Osteocyte (in vitro differentiated cells): ENCODE measurements at regions not wholly inside any gene's neighbourhood (a gene's known extent, or its start where the extent isn't known, plus 50 kb on each side); places are given as distances from the start of the nearest gene placed in this dataset.

Experiments used
- DNase-seq: peaks from one replicate; pipeline ENCODE4 v3.0.0; 2021; ENCODE audit warnings: mixed read lengths; ENCODE audit not compliant: unreplicated experiment; ENCODE audit errors: extremely low spot score
- H3K27ac Mint-ChIP-seq: one replicate; pipeline ENCODE4 v1.8.0; 2021; ENCODE audit warnings: mild to moderate bottlenecking, mixed read lengths; ENCODE audit not compliant: unreplicated experiment
- H3K27me3 Mint-ChIP-seq: one replicate; pipeline ENCODE4 v1.8.0; 2021; ENCODE audit warnings: mixed read lengths; ENCODE audit not compliant: unreplicated experiment
- H3K36me3 Mint-ChIP-seq: one replicate; pipeline ENCODE4 v1.8.0; 2021; ENCODE audit warnings: mixed read lengths; ENCODE audit not compliant: unreplicated experiment
- H3K4me1 Mint-ChIP-seq: one replicate; pipeline ENCODE4 v1.8.0; 2021; ENCODE audit warnings: mixed read lengths; ENCODE audit not compliant: unreplicated experiment
- H3K4me3 Mint-ChIP-seq: one replicate; pipeline ENCODE4 v1.8.0; 2021; ENCODE audit warnings: mild to moderate bottlenecking, moderate library complexity, mixed read lengths; ENCODE audit not compliant: unreplicated experiment
- H3K9me3 Mint-ChIP-seq: one replicate; pipeline ENCODE4 v1.8.0; 2021; ENCODE audit warnings: mixed read lengths; ENCODE audit not compliant: unreplicated experiment
- TF ChIP-seq, protein P1 (sequence below): fragments of 200-600 bp; sonication (generic); IDR thresholded peaks from 2 replicates; pipeline ENCODE4 v1.5.0; 2021; ENCODE audit warnings: antibody characterized with exemption, mild to moderate bottlenecking, moderate library complexity

DNA sequence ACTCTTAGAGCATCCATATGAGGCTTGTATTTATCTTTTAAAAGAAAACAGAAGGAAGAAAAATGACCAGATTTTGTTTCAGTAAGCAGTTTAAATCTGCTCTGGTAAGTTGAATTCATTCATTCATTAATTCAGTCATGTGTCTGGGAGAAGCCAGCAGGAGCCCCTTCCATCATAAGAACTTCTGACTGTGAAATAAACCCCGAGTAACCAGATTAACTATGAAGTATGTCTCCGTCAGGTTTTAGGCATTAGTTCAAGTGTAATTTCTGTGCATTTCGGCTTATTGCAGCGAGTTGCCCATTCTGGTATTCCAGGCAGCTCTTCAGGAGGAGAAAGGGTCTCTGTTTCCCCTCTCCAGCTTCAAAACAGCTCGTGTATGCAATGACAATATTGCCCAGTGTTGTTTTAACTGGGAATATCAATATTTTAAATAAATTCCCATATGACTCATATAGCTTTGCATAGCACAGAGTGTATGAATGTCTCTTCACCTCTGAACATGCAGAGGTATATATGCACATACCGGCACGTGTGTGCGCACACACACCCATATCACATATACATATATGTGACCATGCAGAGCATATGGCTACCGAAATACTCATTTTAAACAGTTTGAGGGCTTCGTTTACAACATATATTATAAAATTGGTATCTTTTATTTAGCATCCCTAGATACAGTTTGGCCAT, 255.3 kb downstream of the BCOR start:
- H3K36me3 Mint-ChIP-seq = no peaks in the 10 kb centered on the region
- no peak overlapping the region for H3K27ac Mint-ChIP-seq
- no peaks in the 10 kb centered on the region for H3K27me3 Mint-ChIP-seq
- H3K4me3 Mint-ChIP-seq = no peak overlapping the region
- TF ChIP-seq, protein P1, sequence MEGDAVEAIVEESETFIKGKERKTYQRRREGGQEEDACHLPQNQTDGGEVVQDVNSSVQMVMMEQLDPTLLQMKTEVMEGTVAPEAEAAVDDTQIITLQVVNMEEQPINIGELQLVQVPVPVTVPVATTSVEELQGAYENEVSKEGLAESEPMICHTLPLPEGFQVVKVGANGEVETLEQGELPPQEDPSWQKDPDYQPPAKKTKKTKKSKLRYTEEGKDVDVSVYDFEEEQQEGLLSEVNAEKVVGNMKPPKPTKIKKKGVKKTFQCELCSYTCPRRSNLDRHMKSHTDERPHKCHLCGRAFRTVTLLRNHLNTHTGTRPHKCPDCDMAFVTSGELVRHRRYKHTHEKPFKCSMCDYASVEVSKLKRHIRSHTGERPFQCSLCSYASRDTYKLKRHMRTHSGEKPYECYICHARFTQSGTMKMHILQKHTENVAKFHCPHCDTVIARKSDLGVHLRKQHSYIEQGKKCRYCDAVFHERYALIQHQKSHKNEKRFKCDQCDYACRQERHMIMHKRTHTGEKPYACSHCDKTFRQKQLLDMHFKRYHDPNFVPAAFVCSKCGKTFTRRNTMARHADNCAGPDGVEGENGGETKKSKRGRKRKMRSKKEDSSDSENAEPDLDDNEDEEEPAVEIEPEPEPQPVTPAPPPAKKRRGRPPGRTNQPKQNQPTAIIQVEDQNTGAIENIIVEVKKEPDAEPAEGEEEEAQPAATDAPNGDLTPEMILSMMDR = no peak
- H3K4me1 Mint-ChIP-seq = peaks cover 2% of the 10 kb centered on the region
- no peaks in the 10 kb centered on the region for H3K9me3 Mint-ChIP-seq
- no peak for DNase-seq

DNA sequence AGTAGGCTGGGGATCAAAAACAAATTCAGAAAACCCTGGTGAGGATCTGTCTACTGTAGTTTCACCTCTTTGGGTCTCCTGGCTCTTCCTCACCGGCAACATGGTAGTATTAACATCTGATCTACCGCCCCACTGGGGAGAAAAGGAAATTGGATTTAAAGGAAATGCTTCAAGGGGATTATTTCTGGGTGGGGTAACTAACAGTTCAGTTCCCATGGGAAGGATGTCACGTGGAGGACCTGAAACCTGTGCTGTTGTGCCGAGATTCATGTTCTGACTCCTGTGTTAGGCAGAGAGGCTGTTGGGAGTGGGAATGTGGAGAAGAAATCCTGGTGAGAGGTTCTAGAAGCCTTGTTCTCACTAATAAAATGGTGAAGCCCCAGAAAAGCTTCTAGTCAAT, 254.4 kb downstream of the BCOR start:
- Mint-ChIP-seq H3K4me3 (no peak overlapping the region), H3K36me3 (no peaks in the 10 kb centered on the region), H3K9me3 (no peaks in the 10 kb centered on the region), H3K4me1 (peaks cover 2% of the 10 kb centered on the region), H3K27me3 (no peaks in the 10 kb centered on the region), H3K27ac (no peak overlapping the region)
- DNase-seq = no peak
- TF ChIP-seq, protein P1 = no peak

DNA sequence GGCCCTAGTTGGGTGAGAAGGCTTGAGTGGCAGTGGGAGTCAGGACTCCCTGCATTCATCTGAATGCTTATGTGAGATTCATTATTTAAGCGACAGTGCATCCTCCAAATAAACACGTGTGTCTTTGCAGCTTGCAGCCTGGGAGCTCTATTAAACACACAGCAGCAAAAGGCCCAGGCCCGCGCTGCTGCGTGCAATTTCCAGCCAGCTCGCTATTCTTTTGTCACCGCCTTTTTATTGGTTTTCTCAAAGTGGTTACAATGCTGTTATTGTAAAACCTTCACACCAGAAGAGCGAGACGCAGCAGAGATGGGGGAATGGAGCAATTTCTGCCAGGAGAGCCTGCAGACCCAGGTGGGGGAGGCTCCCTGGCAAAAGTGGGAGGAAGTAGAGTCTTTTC, 252.5 kb downstream of the BCOR start:
- Mint-ChIP-seq H3K4me1 (peaks cover 6% of the 10 kb centered on the region), H3K27me3 (no peaks in the 10 kb centered on the region), H3K27ac (no peak overlapping the region), H3K4me3 (no peak overlapping the region), H3K36me3 (no peaks in the 10 kb centered on the region), H3K9me3 (peaks cover 4% of the 10 kb centered on the region)
- DNase-seq = no peak
- TF ChIP-seq, protein P1 = no peak

DNA sequence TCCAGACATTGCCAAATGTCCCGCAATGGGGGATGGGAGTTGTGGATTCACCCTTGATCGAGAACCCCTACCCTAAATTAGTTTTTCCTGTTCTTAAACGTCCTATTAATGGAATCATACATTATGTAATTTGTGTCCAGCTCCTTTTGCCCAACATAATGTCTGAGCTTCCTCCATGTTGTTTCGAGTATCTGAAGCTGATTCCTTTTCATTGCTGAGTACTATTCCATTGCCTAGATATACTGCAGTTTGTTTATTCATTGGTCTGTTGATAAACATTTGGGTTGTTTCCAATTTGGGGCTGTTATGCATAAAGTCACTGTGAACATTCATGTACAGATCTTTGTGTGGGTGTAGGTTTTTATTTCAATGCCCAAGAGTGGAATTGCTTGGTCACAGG, 251.3 kb downstream of the BCOR start:
- TF ChIP-seq, protein P1 = no peak
- Mint-ChIP-seq H3K4me3 (no peak overlapping the region), H3K27ac (no peak overlapping the region), H3K27me3 (no peaks in the 10 kb centered on the region), H3K9me3 (peaks cover 4% of the 10 kb centered on the region), H3K36me3 (no peaks in the 10 kb centered on the region), H3K4me1 (peaks cover 15% of the 10 kb centered on the region)
- DNase-seq = no peak

DNA sequence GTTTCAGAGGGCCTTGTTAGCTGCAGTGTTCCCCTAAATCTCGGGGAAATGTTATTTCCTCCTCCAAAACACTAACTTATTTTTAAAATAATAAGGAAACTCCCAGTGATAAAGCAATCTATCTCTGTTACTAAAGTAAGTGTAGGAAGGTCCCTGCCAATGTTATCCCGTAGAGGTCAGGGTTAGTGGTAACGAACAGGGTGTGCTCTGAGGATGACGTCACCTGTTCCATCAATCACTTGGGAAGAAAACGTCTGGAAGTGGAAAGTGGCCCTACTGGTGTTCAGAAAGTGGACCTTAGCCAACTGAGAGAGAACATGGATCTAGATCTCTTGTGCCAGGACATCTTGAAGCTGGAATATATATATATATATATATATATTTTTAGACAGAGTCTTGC, 249.5 kb downstream of the BCOR start:
- no peaks in the 10 kb centered on the region for H3K36me3 Mint-ChIP-seq
- H3K27ac Mint-ChIP-seq = no peak overlapping the region
- no peak for DNase-seq
- H3K27me3 Mint-ChIP-seq = no peaks in the 10 kb centered on the region
- peaks cover 4% of the 10 kb centered on the region for H3K9me3 Mint-ChIP-seq
- H3K4me1 Mint-ChIP-seq = peaks cover 22% of the 10 kb centered on the region
- H3K4me3 Mint-ChIP-seq = no peak overlapping the region
- TF ChIP-seq, protein P1 = no peak
